BE2C (cell line): ENCODE measurements at regions not wholly inside any gene's neighbourhood (a gene's known extent, or its start where the extent isn't known, plus 50 kb on each side); places are given as distances from the start of the nearest gene placed in this dataset.

Experiments
- DNase-seq: peaks from one replicate; pipeline ENCODE4 v3.0.0-alpha.2; 2020
- H3K27me3 ChIP-seq: fragments of 250-450 bp; sonication (Bioruptor Pico); 2 replicates; pipeline ENCODE4 v1.5.1; 2020; ENCODE audit warnings: mild to moderate bottlenecking
- H3K36me3 ChIP-seq: fragments of 250-450 bp; sonication (Bioruptor Pico); 2 replicates; pipeline ENCODE4 v1.5.1; 2020; ENCODE audit warnings: mild to moderate bottlenecking
- H3K4me1 ChIP-seq: fragments of 250-450 bp; sonication (Bioruptor Pico); 2 replicates; pipeline ENCODE4 v1.5.1; 2020
- H3K4me3 ChIP-seq: 2 replicates; pipeline ENCODE4 v1.5.1; 2011; ENCODE audit warnings: low read depth, low read length
- H3K9me3 ChIP-seq: fragments of 250-450 bp; sonication (Bioruptor Pico); 2 replicates; pipeline ENCODE4 v1.5.1; 2020
- TF ChIP-seq, protein P1 (sequence below): IDR thresholded peaks from 2 replicates; pipeline ENCODE4 v1.5.1; 2012; ENCODE audit warnings: mild to moderate bottlenecking, low read depth, low read length

DNA sequence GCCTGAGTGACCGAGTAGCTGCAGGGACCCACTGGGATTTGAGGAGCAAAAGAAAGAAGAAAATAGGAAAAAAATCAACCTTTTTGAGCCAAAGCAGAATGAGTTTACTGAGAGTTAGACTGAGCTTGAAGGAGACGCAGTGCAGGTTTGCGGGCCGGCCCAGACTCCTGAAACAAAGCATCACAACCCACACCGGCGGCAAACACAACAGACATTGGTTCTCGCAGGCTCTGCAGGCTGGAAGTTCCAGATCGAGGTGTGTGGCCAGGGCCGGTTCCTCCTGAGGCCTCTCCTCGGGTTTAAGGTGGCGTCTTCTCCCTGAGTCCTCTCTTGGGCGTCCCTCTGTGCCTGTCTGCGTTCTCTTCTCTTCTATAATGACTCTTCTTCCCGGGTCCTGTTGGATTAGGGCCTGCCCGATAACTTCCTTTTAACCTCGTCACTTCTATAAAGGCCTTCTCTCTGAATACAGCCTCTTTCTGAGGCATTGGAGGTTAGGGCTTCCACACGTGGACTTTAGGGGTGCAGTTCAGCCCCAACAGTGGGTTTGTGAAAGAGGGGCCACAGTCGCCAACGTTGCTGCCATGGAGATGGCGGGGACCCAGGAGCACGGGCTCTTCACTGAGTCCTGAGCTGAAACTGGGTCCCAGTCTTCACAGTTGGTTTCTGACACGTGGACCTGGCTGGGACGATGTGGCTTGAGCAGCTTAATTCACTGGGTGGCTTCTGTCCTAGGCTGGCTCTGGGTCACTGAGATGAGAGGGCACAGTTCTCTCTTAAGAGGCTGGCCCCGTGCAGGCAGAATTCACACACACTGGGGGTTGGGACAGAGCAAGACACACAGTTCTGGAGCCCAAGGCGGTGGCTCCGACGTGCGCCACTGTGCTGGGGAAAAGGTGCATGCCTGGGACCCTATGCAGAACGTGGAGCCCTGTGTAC, 1047.7 kb downstream of the BRD1 start:
- H3K9me3 ChIP-seq: peaks cover 2% of the 10 kb centered on the region
- H3K27me3 ChIP-seq: no peaks in the 10 kb centered on the region
- no peaks in the 10 kb centered on the region for H3K36me3 ChIP-seq
- no peak for DNase-seq
- TF ChIP-seq, protein P1, sequence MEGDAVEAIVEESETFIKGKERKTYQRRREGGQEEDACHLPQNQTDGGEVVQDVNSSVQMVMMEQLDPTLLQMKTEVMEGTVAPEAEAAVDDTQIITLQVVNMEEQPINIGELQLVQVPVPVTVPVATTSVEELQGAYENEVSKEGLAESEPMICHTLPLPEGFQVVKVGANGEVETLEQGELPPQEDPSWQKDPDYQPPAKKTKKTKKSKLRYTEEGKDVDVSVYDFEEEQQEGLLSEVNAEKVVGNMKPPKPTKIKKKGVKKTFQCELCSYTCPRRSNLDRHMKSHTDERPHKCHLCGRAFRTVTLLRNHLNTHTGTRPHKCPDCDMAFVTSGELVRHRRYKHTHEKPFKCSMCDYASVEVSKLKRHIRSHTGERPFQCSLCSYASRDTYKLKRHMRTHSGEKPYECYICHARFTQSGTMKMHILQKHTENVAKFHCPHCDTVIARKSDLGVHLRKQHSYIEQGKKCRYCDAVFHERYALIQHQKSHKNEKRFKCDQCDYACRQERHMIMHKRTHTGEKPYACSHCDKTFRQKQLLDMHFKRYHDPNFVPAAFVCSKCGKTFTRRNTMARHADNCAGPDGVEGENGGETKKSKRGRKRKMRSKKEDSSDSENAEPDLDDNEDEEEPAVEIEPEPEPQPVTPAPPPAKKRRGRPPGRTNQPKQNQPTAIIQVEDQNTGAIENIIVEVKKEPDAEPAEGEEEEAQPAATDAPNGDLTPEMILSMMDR: no peak
- no peak overlapping the region for H3K4me3 ChIP-seq
- H3K4me1 ChIP-seq: no peaks in the 10 kb centered on the region

DNA sequence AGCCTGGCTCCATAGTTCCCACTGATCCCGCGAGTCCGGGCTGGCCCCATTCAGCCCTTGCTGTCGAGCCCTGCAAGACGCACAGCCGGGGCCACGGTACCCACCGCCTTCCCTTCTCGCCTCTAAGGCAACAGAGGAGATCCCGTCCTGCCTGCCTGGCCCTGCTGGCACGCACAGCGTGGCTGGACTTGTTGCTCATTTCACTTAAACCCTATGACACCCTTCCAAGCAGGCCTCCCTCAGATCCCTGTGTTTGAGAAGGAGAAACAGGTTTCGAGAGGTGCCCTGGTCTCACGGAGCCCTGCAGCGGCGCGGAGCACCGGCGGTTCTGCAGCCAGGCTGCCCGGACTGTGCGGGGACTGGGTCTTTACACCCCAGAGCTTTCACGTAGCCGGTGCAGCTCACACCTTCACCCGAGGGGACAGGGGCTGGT, 1048.4 kb downstream of the BRD1 start:
- no peaks in the 10 kb centered on the region for H3K27me3 ChIP-seq
- TF ChIP-seq, protein P1: no peak
- H3K4me1 ChIP-seq: no peaks in the 10 kb centered on the region
- no peak overlapping the region for H3K4me3 ChIP-seq
- H3K9me3 ChIP-seq: peaks cover 2% of the 10 kb centered on the region
- H3K36me3 ChIP-seq: no peaks in the 10 kb centered on the region
- DNase-seq: no peak

DNA sequence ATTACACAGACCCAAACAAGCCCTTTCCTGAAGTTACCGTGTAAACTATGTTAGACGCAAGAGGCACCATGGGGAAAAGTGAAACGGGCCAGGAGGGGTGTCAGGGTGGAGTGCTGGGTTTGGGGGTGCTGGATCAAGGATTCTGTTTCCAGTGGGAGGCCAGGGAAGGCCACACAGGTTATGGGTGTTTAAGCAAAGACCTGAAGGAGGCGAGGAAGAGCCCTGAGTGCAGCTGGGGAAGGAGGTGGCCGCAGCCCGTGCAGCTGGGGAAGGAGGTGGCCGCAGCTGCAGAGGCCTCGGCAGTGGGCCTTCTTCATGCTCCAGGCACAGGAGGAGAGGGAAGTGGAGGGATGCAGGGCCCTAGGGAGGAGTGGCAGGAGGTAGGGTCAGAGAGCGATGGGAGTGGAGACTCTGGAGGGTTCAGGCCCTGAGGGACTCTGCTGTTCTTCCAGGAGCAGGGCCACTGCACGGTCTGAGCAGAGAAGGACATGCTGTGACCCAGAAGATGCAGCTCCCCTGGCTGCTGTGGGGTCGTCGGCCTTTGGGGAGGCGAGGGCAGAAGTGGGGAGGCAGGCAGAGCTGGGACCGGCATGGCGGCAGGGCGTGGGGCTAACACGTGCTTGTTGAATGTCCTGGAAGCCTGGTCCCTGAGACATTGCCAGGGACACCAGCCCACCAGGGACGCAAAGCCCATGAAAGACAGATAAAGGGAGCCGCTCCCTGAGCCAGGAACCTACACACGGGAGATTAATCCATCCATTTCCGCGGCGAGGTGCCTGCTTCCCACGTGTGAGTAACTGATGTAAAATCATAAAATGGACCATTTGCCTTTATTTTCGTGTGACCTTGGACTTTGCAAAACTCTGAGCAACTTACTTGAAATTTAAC, 1049.1 kb downstream of the BRD1 start:
- no peaks in the 10 kb centered on the region for H3K4me1 ChIP-seq
- H3K9me3 ChIP-seq: peaks cover 2% of the 10 kb centered on the region
- H3K27me3 ChIP-seq: no peaks in the 10 kb centered on the region
- TF ChIP-seq, protein P1: no peak
- no peak overlapping the region for H3K4me3 ChIP-seq
- no peak for DNase-seq
- no peaks in the 10 kb centered on the region for H3K36me3 ChIP-seq

DNA sequence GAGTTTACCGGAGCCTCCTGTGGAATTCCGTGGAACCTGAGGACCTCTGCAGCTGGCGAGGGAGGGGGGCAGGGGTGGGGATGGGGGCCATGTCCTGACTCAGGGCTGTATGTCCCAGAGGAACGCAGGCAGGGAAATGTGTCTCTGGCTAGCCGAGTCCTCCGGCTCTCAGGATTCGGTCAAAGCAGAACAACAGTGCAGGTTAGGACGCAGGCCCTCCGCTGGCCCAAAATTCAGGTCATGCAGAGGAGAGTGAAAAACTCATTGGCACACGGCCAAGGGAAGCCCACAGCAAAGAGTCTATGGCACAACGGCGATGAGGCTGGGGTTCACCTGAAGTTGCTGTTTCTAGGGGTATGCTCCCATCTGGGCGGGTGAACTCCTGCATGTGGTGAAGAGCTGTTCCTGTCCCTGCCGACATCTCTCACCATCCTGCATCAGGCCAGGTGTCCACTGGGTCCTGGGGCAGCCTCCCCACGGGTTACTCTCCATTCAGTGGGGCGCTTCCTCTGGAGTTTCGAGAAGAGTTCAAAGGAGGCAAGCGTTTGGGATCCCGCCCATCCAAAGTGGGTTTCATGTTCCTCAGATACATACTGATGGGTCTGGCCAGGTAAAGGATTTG, 1055.3 kb downstream of the BRD1 start:
- Histone ChIP-seq H3K4me1 (no peaks in the 10 kb centered on the region), H3K4me3 (no peak overlapping the region), H3K27me3 (no peaks in the 10 kb centered on the region), H3K36me3 (no peaks in the 10 kb centered on the region), H3K9me3 (no peaks in the 10 kb centered on the region; the same call in 1 of the 2 replicates)
- DNase-seq: no peak
- TF ChIP-seq, protein P1: no peak

DNA sequence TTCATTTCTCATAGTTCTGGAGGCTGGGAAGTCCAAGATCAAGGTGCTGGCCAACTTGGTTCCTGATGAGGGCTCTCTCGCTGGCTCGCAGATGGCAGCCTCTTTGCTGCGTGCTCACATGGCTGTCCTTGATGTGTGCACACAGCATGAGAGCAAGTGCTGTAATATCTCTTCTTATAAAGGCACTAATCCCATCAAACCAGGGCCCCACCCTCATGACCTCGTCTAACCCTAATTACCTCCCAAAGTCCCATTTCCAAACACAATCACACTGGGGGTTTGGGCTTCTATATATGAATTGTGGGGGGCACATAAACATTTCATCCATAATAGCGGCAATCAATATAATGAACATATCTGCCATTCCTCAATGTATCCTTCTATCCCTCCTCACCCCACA, 1062.1 kb downstream of the BRD1 start:
- H3K4me1 ChIP-seq: no peaks in the 10 kb centered on the region
- TF ChIP-seq, protein P1: no peak
- no peaks in the 10 kb centered on the region for H3K36me3 ChIP-seq
- no peak overlapping the region for H3K4me3 ChIP-seq
- H3K27me3 ChIP-seq: no peaks in the 10 kb centered on the region
- no peaks in the 10 kb centered on the region; the same call in 1 of the 2 replicates for H3K9me3 ChIP-seq
- no peak for DNase-seq
